ENCODE measurements at regions not wholly inside any gene's neighbourhood (a gene's known extent, or its start where the extent isn't known, plus 50 kb on each side); places are given as distances from the start of the nearest gene placed in this dataset.

DNA sequence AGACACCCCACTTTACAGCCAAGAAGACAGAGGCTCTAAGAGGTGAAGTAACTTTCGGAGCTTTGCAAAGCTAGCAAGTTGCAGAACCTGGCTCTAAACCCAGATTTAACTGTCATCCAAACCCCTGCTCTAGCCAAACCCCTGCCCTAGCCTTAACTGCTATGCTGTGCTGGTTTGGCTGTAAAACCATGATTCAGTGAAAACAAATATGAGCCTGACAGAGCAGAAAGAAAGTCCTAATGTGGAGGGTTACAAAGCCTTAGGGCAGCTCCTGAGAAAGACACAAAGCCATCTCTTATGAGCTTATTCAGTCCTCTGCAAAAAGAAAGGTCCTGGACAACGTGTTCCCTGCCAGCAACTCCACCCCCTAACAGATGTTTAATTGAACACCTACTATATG, 172.8 kb downstream of the KATNAL1 start:
- DNase-seq = no peak
- Histone ChIP-seq H3K4me1 (peaks cover 3 to 5% of the 10 kb centered on the region in 2 donors), H3K27me3 (no peaks in the 10 kb centered on the region), H3K27ac (no peak overlapping the region), H3K9me3 (no peaks in the 10 kb centered on the region), H3K4me3 (no peak overlapping the region), H3K36me3 (no peaks in the 10 kb centered on the region)
- no peak for ATAC-seq
- TF ChIP-seq, protein P1, sequence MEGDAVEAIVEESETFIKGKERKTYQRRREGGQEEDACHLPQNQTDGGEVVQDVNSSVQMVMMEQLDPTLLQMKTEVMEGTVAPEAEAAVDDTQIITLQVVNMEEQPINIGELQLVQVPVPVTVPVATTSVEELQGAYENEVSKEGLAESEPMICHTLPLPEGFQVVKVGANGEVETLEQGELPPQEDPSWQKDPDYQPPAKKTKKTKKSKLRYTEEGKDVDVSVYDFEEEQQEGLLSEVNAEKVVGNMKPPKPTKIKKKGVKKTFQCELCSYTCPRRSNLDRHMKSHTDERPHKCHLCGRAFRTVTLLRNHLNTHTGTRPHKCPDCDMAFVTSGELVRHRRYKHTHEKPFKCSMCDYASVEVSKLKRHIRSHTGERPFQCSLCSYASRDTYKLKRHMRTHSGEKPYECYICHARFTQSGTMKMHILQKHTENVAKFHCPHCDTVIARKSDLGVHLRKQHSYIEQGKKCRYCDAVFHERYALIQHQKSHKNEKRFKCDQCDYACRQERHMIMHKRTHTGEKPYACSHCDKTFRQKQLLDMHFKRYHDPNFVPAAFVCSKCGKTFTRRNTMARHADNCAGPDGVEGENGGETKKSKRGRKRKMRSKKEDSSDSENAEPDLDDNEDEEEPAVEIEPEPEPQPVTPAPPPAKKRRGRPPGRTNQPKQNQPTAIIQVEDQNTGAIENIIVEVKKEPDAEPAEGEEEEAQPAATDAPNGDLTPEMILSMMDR (IDR thresholded peaks at IDR 0.05) = no peak
- intact Hi-C loops (cut with DNase I) = no loop called here

DNA sequence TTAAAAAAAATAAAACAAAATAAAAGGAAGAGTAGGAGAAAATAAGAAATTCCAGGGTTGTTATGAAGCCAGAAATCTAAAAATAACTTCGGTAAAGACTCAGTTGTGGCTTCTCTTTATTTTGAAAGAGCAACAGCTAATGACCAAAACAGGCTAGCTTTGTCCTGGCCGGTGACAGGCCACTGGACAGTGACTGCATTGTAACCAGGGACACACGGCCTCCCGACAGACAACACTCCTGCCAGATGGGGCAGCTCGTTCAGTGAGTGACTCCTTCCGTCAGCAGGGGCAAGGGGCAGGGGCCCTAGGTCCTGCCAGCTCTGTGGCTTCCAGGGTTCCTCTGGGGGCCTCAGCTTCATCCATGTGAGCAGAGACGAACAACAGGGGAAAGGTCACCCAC, 173.4 kb downstream of the KATNAL1 start:
- H3K9me3 ChIP-seq = no peaks in the 10 kb centered on the region
- no peak for DNase-seq
- ATAC-seq = no peak
- H3K4me3 ChIP-seq = no peak overlapping the region
- H3K27me3 ChIP-seq = no peaks in the 10 kb centered on the region
- H3K27ac ChIP-seq = no peak overlapping the region
- H3K4me1 ChIP-seq = peaks cover 3 to 5% of the 10 kb centered on the region in 2 donors
- H3K36me3 ChIP-seq = no peaks in the 10 kb centered on the region
- TF ChIP-seq, protein P1 (IDR thresholded peaks at IDR 0.05) = no peak
- intact Hi-C loops (cut with DNase I) = no loop called here

DNA sequence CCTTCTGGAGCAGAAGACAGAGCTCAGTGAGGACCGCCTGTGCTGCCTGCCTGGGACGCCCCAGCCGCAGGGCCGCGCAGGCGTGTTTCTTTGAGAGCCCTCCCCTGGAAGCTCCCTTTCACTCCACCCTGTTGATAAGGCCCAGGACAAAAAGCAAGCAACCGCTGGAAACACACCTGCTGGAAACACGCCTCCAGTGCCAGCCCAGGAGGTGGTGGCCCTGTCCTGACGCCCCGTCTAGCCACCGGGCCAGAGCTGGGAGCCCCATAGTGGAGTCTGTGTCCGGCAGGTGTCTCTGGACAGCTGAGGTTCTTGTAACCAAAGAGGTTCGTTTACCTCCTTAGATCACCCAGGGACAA, 173.8 kb downstream of the KATNAL1 start:
- DNase-seq = no peak
- intact Hi-C loops (cut with DNase I) = no loop called here
- TF ChIP-seq, protein P1 (IDR thresholded peaks at IDR 0.05) = no peak

DNA sequence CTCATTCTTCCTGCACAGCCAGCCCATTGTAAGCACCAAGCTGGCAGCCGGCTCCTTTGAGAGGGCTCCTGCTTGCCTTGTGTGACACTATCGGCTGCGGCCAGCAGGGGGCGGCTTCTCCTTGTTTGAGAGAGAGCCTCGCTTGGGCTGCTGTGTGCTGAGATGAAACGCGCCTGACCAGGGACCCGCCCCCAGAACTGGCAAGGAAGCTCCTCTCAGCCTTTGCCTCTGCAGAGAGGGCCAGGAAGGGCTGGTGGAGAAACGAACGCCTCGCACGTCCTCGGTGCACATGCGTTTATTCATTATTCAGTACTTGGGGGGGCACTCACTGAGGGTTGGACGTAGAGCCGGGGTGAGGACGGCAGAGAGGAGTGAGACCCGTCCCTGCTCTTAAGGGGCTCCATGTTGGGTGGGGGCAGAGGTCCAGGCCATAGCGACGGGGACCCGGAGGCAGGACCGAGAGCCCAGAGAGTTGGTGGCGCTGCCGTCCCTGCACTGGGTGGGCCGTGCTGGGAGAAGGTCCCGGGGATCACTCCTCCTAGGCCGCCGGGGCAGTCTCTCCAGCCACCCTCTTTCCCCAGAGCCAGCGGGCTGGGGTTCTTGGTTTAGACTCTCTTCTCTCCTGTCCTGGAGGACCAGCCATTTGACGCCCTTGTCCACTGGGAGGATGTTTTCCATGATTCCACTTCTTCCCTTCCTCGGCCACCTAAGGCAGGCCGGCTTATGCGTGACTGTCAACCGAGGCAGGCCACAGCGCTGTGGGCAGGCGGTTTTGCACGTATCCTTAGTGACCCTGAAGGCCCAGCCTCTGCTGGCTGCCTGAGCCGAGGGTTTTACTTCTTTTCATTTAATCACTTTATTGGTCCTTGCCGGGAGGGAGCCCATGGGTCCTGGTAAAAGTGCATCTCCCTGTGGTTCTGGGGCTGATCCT, 174.5 kb downstream of the KATNAL1 start:
- intact Hi-C loops (cut with DNase I) = no loop called here
- Histone ChIP-seq H3K27ac (no peak overlapping the region), H3K9me3 (no peaks in the 10 kb centered on the region), H3K4me1 (peaks cover 3 to 5% of the 10 kb centered on the region in 2 donors), H3K27me3 (no peaks in the 10 kb centered on the region), H3K36me3 (no peaks in the 10 kb centered on the region), H3K4me3 (no peak overlapping the region)
- ATAC-seq (peak; percentile 99), DNase-seq (peak; percentile 90 to 99 (median 96))
- TF ChIP-seq, protein P1 (IDR thresholded peaks at IDR 0.05) = peak; percentile 93 to 95

More for the DNA sequence above, 173.8 kb downstream of the KATNAL1 start:
- Histone ChIP-seq H3K27me3 (no peaks in the 10 kb centered on the region), H3K27ac (no peak overlapping the region), H3K36me3 (no peaks in the 10 kb centered on the region), H3K4me1 (peaks cover 3 to 5% of the 10 kb centered on the region in 2 donors), H3K4me3 (no peak overlapping the region), H3K9me3 (no peaks in the 10 kb centered on the region)
- ATAC-seq = no peak

DNA sequence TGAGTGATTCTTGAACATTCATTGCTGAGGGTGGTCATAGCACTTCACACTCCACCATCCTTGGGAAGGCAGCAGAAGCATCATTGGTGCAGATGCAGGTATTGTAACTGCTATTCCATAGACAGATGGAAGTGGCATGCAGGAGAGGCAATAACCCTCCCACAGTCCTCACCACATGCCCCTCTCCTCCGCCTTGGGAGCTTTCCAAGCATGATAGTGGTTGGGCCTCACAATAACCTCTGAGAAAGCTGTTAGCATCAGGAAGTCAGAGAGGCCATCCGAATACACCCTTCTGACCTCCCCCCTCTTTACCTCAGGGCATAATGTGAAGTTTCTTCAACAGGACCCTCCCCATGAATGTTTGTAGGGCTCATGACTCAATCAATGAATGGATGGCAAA, 177.9 kb downstream of the KATNAL1 start:
- H3K4me3 ChIP-seq = no peak overlapping the region
- intact Hi-C loops (cut with DNase I) = no loop called here

More for the DNA sequence above, 177.9 kb downstream of the KATNAL1 start:
- H3K4me1 ChIP-seq = peaks cover 3 to 10% of the 10 kb centered on the region in 2 donors
- no peaks in the 10 kb centered on the region for H3K9me3 ChIP-seq
- TF ChIP-seq, protein P1 (IDR thresholded peaks at IDR 0.05) = no peak
- H3K36me3 ChIP-seq = no peaks in the 10 kb centered on the region
- DNase-seq (no peak), ATAC-seq (no peak)
- no peak overlapping the region for H3K27ac ChIP-seq
- no peaks in the 10 kb centered on the region for H3K27me3 ChIP-seq

All from left lung (tissue), 4 donors.